Keratinocyte (primary cell): ENCODE measurements at regions not wholly inside any gene's neighbourhood (a gene's known extent, or its start where the extent isn't known, plus 50 kb on each side); places are given as distances from the start of the nearest gene placed in this dataset.

Experiments
- CTCF ChIP-seq, 3 experiments: IDR thresholded peaks in 1 of 3; conservative IDR thresholded peaks in 1 of 3; optimal IDR thresholded peaks in 1 of 3; 2 replicates in 2 of 3; 3 replicates in 1 of 3; pipeline versions ENCODE3 to v1.5.1; 2011; ENCODE audit warnings: low read length in 3 of 3, mild to moderate bottlenecking in 3 of 3, moderate library complexity in 2 of 3, control low read depth in 1 of 3, inconsistent platforms in 1 of 3; ENCODE audit not compliant: insufficient read depth in 2 of 3; ENCODE audit errors: extremely low read depth in 1 of 3
- EZH2 ChIP-seq: IDR thresholded peaks from one replicate; pipeline ENCODE4 v1.6.1; 2012; ENCODE audit warnings: inconsistent platforms, mild to moderate bottlenecking, low read length, moderate library complexity

GRCh38 chr2:65587779-65588178 lies 155.4 kb upstream of the SPRED2 start:
- TF ChIP-seq CTCF (optimal IDR thresholded peaks at IDR 0.05 in 1 of 3, IDR thresholded peaks at IDR 0.05 in 1 of 3, conservative IDR thresholded peaks at IDR 0.05 in 1 of 3; ENCODE audit: extremely low read depth in 1 of 3, insufficient read depth in 2 of 3, low read length in 3 of 3) (no peak), EZH2 (no peak)
